ENCODE measurements at regions not wholly inside any gene's neighbourhood (a gene's known extent, or its start where the extent isn't known, plus 50 kb on each side); places are given as distances from the start of the nearest gene placed in this dataset.

- no peaks in the 10 kb centered on the region for H3K36me3 ChIP-seq (ENCODE audit: control insufficient read depth, insufficient read depth, low read length)
- POLR2A ChIA-PET, result no interaction called here
- 0 out of 2 replicates have a peak, but pooled peaks cover 8% of the 10 kb centered on the region for H3K4me1 ChIP-seq (ENCODE audit: control insufficient read depth, insufficient read depth, low read length)
- no peak for ATAC-seq
- H3K4me3 ChIP-seq (ENCODE audit: low read depth in 2 of 2, low read length in 2 of 2), result no peak overlapping the region
- no peaks in the 10 kb centered on the region for H3K9me3 ChIP-seq (ENCODE audit: control insufficient read depth, insufficient read depth, low read depth, low read length)
- no peak for TF ChIP-seq REST (IDR thresholded peaks at IDR 0.05; ENCODE audit: insufficient read depth in 1 of 2, low read depth in 2 of 2, low read length in 1 of 2)
- no peak for TF ChIP-seq SIN3A (IDR thresholded peaks at IDR 0.05; ENCODE audit: borderline replicate concordance, insufficient read depth, low read depth, low read length)
- TF ChIP-seq TCF7L2 (IDR thresholded peaks at IDR 0.05; ENCODE audit: low read depth, low read length), result no peak
- no peak for TF ChIP-seq POLR2AphosphoS5 (IDR thresholded peaks at IDR 0.05; ENCODE audit: low read depth, low read length)
- TF ChIP-seq CTCF (IDR thresholded peaks at IDR 0.05), result no peak
- intact Hi-C loops (cut with micrococcal nuclease; ENCODE audit: unreplicated experiment), result no loop called here
- H3K27me3 ChIP-seq (ENCODE audit: control insufficient read depth, insufficient read depth, low read length), result no peaks in the 10 kb centered on the region
- H3K27ac ChIP-seq (ENCODE audit: low read length), result no peak overlapping the region
- CTCF ChIA-PET, result no interaction called here
- no TSS peak for BruUV-seq (replicated peaks)
- DNase-seq (ENCODE audit: low read depth, low spot score), result no peak
- in situ Hi-C loops (cut with HindIII; ENCODE audit: low pct_unique_long_range_greater_than_20kb, low sequenced_read_pairs), result no loop called here
Observed at GRCh38 chr5:124865066-124865465, 118.6 kb upstream of the ZNF608 start.

- no TSS peak for BruUV-seq (replicated peaks)
- TF ChIP-seq SIN3A (IDR thresholded peaks at IDR 0.05; ENCODE audit: borderline replicate concordance, insufficient read depth, low read depth, low read length) (no peak), REST (IDR thresholded peaks at IDR 0.05; ENCODE audit: insufficient read depth in 1 of 2, low read depth in 2 of 2, low read length in 1 of 2) (no peak), CTCF (IDR thresholded peaks at IDR 0.05) (no peak), POLR2AphosphoS5 (IDR thresholded peaks at IDR 0.05; ENCODE audit: low read depth, low read length) (no peak), TCF7L2 (IDR thresholded peaks at IDR 0.05; ENCODE audit: low read depth, low read length) (no peak)
- Histone ChIP-seq H3K4me1 (ENCODE audit: control insufficient read depth, insufficient read depth, low read length) (0 out of 2 replicates have a peak, but pooled peaks cover 8% of the 10 kb centered on the region), H3K27ac (ENCODE audit: low read length) (0 out of 2 replicates have a peak overlapping the region, but pooled peaks have one; percentile 2), H3K9me3 (ENCODE audit: control insufficient read depth, insufficient read depth, low read depth, low read length) (no peaks in the 10 kb centered on the region), H3K27me3 (ENCODE audit: control insufficient read depth, insufficient read depth, low read length) (no peaks in the 10 kb centered on the region), H3K36me3 (ENCODE audit: control insufficient read depth, insufficient read depth, low read length) (no peaks in the 10 kb centered on the region), H3K4me3 (ENCODE audit: low read depth in 2 of 2, low read length in 2 of 2) (no peak overlapping the region)
- ChIA-PET POLR2A (no interaction called here), CTCF (no interaction called here)
- ATAC-seq, result no peak
- intact Hi-C loops (cut with micrococcal nuclease; ENCODE audit: unreplicated experiment), result no loop called here
- in situ Hi-C loops (cut with HindIII; ENCODE audit: low pct_unique_long_range_greater_than_20kb, low sequenced_read_pairs), result no loop called here
- DNase-seq (ENCODE audit: low read depth, low spot score), result no peak
Observed at GRCh38 chr5:124865603-124866354, 119.3 kb upstream of the ZNF608 start.
